Smooth muscle cell (in vitro differentiated cells): ENCODE measurements at regions not wholly inside any gene's neighbourhood (a gene's known extent, or its start where the extent isn't known, plus 50 kb on each side); places are given as distances from the start of the nearest gene placed in this dataset.

Experiments
- DNase-seq: peaks from one replicate; lab custom pipeline; 2025; ENCODE audit not compliant: unreplicated experiment; lab: John Stamatoyannopoulos, UW
- H2AFZ ChIP-seq: fragments of 200-600 bp; sonication (generic); 2 replicates; pipeline ENCODE4 v1.6.0; 2016; ENCODE audit warnings: antibody characterized with exemption, low read depth, mild to moderate bottlenecking
- H3F3A ChIP-seq: fragments of 200-600 bp; sonication (generic); 2 replicates; pipeline ENCODE4 v1.6.0; 2017; ENCODE audit warnings: antibody characterized with exemption, low read depth
- H3K27ac ChIP-seq: fragments of 200-600 bp; sonication (generic); 2 replicates; pipeline ENCODE4 v1.5.1; 2016; ENCODE audit warnings: low read depth, mild to moderate bottlenecking
- H3K27me3 ChIP-seq: fragments of 200-600 bp; sonication (generic); 2 replicates; pipeline ENCODE4 v1.6.1; 2016; ENCODE audit warnings: low read depth, mild to moderate bottlenecking
- H3K36me3 ChIP-seq: fragments of 200-600 bp; sonication (generic); 2 replicates; pipeline ENCODE4 v1.5.1; 2016; ENCODE audit warnings: low read depth
- H3K4me1 ChIP-seq: fragments of 200-600 bp; sonication (generic); 2 replicates; pipeline ENCODE4 v1.5.1; 2016; ENCODE audit warnings: low read depth
- H3K4me2 ChIP-seq: fragments of 200-600 bp; sonication (generic); 2 replicates; pipeline ENCODE4 v1.6.0; 2016; ENCODE audit warnings: mild to moderate bottlenecking
- H3K4me3 ChIP-seq: fragments of 200-600 bp; sonication (generic); 2 replicates; pipeline ENCODE4 v1.5.1; 2016; ENCODE audit warnings: mild to moderate bottlenecking
- H3K79me2 ChIP-seq: fragments of 200-600 bp; sonication (generic); 2 replicates; pipeline ENCODE4 v1.6.0; 2016; ENCODE audit warnings: low read depth, mild to moderate bottlenecking
- H3K9ac ChIP-seq: fragments of 200-600 bp; sonication (generic); 2 replicates; pipeline ENCODE4 v1.6.0; 2016; ENCODE audit warnings: low read depth
- H3K9me3 ChIP-seq: fragments of 200-600 bp; sonication (generic); replicated peaks from 2 replicates; pipeline ENCODE4 v1.5.1; 2016; ENCODE audit warnings: low read depth
- H4K20me1 ChIP-seq: fragments of 200-600 bp; sonication (generic); 2 replicates; pipeline ENCODE4 v1.6.0; 2016; ENCODE audit warnings: low read depth
- WGBS: methylation state at CpG from one replicate; pipeline ENCODE4 v1.1.7; 2016; ENCODE audit warnings: low lambda C conversion rate; 5-methylcytosine and 5-hydroxymethylcytosine counted together
- TF ChIP-seq, protein P1 (sequence below): fragments of 200-600 bp; sonication (generic); IDR thresholded peaks from 2 replicates; pipeline ENCODE4 v1.5.1; 2017; ENCODE audit warnings: borderline replicate concordance, mild to moderate bottlenecking, antibody characterized with exemption; ENCODE audit not compliant: insufficient read depth, poor library complexity, severe bottlenecking

GRCh38 chr16:86222965-86223551 lies 287.3 kb upstream of the FOXF1 start:
- H3K4me1 ChIP-seq = peaks cover 11% of the 10 kb centered on the region
- H3K4me3 ChIP-seq = peak overlapping the region; percentile 38
- peak overlapping the region; percentile 98 for H3K27ac ChIP-seq
- no peaks in the 10 kb centered on the region for H4K20me1 ChIP-seq
- H3K27me3 ChIP-seq = no peaks in the 10 kb centered on the region
- no peaks in the 10 kb centered on the region for H3K9me3 ChIP-seq
- H2AFZ ChIP-seq = no peak overlapping the region
- 13% methylated on average over 11 of the region's 11 CpGs for WGBS
- no peaks in the 10 kb centered on the region for H3K79me2 ChIP-seq
- no peaks in the 10 kb centered on the region for H3K36me3 ChIP-seq
- peak overlapping the region; percentile 81 for H3K4me2 ChIP-seq
- TF ChIP-seq, protein P1, sequence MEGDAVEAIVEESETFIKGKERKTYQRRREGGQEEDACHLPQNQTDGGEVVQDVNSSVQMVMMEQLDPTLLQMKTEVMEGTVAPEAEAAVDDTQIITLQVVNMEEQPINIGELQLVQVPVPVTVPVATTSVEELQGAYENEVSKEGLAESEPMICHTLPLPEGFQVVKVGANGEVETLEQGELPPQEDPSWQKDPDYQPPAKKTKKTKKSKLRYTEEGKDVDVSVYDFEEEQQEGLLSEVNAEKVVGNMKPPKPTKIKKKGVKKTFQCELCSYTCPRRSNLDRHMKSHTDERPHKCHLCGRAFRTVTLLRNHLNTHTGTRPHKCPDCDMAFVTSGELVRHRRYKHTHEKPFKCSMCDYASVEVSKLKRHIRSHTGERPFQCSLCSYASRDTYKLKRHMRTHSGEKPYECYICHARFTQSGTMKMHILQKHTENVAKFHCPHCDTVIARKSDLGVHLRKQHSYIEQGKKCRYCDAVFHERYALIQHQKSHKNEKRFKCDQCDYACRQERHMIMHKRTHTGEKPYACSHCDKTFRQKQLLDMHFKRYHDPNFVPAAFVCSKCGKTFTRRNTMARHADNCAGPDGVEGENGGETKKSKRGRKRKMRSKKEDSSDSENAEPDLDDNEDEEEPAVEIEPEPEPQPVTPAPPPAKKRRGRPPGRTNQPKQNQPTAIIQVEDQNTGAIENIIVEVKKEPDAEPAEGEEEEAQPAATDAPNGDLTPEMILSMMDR = no peak
- H3K9ac ChIP-seq = peak overlapping the region; percentile 84
- DNase-seq = no peak
- peaks cover 30% of the 10 kb centered on the region for H3F3A ChIP-seq

DNA sequence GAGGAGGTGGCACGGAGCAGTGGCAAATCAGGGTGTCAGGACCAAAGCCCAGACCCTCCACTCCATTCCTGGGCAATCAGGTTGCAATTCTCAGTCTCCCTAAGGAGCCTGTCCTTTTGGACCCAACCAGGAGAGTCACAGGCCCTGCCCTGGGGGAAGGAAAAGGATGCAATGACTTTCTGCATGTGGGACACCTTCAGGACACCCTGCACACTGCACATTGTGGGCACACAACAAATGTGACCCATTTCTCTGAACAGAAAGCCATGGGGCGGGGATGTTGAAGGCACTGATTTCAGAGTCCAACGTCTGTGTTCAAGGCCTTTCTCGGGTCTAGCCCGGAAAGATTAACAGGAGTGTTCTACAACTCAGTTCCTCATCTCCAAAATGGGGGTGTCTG lies 286.2 kb upstream of the FOXF1 start:
- Histone ChIP-seq H3K79me2 (no peaks in the 10 kb centered on the region), H2AFZ (no peak overlapping the region), H3K9me3 (no peaks in the 10 kb centered on the region), H3K4me2 (no peak overlapping the region), H3K4me1 (peaks cover 11% of the 10 kb centered on the region), H3K9ac (no peak overlapping the region), H3K27me3 (no peaks in the 10 kb centered on the region), H4K20me1 (no peaks in the 10 kb centered on the region), H3K36me3 (no peaks in the 10 kb centered on the region), H3K27ac (peak overlapping the region; percentile 98), H3K4me3 (no peak overlapping the region), H3F3A (peaks cover 24% of the 10 kb centered on the region)
- TF ChIP-seq, protein P1 = no peak
- 92% methylated on average over 5 of the region's 5 CpGs for WGBS
- no peak for DNase-seq

- no peaks in the 10 kb centered on the region for H3K27me3 ChIP-seq
- peaks cover 19% of the 10 kb centered on the region for H3F3A ChIP-seq
- TF ChIP-seq, protein P1 = no peak
- no peak for DNase-seq
- H3K36me3 ChIP-seq = no peaks in the 10 kb centered on the region
- WGBS = 100% methylated on average over 1 of the region's 1 CpG
- no peak overlapping the region for H3K9ac ChIP-seq
- H3K4me1 ChIP-seq = peaks cover 8% of the 10 kb centered on the region
- no peak overlapping the region for H3K4me2 ChIP-seq
- H3K27ac ChIP-seq = no peak overlapping the region
- no peaks in the 10 kb centered on the region for H3K9me3 ChIP-seq
- H3K4me3 ChIP-seq = no peak overlapping the region
- no peaks in the 10 kb centered on the region for H3K79me2 ChIP-seq
- no peak overlapping the region for H2AFZ ChIP-seq
- H4K20me1 ChIP-seq = no peaks in the 10 kb centered on the region
These were observed 285.7 kb upstream of the FOXF1 start for GRCh38 chr16:86224629-86225028.

DNA sequence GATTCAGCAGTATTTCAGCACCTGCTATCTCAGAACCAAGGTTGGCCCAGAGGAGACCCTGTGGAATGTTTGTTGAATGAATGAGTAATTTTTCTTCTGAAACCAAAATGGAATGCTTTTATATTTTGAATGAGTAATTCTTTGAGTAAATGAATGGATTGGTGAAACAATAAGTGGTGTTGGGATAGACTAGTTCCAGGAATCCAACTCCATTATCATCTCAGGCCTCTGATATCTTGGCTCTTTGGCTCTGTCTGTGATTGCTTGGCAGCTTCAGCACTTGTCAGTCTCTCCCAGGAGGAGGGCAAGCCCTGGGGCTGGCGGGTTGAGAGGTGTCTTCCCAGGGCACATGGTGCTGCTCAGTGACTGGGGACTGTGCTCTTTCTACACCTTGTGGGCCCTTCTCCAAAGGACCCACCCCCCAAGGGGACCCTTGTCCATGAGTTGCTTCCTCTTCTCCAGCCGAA lies 284.4 kb upstream of the FOXF1 start:
- H3K9me3 ChIP-seq = no peaks in the 10 kb centered on the region
- H3K9ac ChIP-seq = no peak overlapping the region
- no peak for DNase-seq
- H2AFZ ChIP-seq = no peak overlapping the region
- H3F3A ChIP-seq = peaks cover 13% of the 10 kb centered on the region
- no peaks in the 10 kb centered on the region for H3K79me2 ChIP-seq
- no peak overlapping the region for H3K4me3 ChIP-seq
- TF ChIP-seq, protein P1 = no peak
- H3K27me3 ChIP-seq = no peaks in the 10 kb centered on the region
- WGBS = 91% methylated on average over 2 of the region's 2 CpGs
- no peak overlapping the region for H3K4me2 ChIP-seq
- peaks cover 6% of the 10 kb centered on the region for H3K4me1 ChIP-seq
- no peaks in the 10 kb centered on the region for H4K20me1 ChIP-seq
- H3K36me3 ChIP-seq = no peaks in the 10 kb centered on the region
- H3K27ac ChIP-seq = no peak overlapping the region
